NB4 (cell line): ENCODE measurements at regions not wholly inside any gene's neighbourhood (a gene's known extent, or its start where the extent isn't known, plus 50 kb on each side); places are given as distances from the start of the nearest gene placed in this dataset.

Experiments used
- POLR2A ChIP-seq: IDR thresholded peaks from 2 replicates; pipeline ENCODE4 v1.6.1; 2011; ENCODE audit warnings: mild to moderate bottlenecking; ENCODE audit not compliant: insufficient read length; ENCODE audit errors: extremely low read depth
- TF ChIP-seq, protein P1 (sequence below): IDR thresholded peaks from one replicate; pipeline ENCODE4 v1.5.1; 2012; ENCODE audit warnings: low read depth, low read length

DNA sequence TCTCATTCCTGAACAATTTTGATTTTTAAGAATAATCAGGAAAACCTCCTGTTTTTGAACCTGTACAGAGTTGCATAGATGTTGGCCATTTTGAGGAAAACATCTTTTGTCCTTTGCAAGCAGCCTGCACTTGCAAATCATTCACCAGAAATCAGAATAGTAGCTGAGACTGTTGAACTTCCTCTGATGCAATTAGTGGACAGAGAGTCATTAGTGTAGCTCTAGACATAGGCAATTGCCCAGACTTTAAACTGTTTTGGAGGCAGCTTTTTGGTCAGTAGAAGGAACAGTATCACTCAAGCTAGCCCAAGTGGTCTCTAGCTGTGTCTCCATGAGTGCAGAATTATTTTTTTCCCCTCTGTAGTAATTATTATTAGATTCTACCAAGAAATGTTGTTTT, 326.1 kb downstream of the PIK3C3 start:
- no peak for TF ChIP-seq POLR2A
- TF ChIP-seq, protein P1, sequence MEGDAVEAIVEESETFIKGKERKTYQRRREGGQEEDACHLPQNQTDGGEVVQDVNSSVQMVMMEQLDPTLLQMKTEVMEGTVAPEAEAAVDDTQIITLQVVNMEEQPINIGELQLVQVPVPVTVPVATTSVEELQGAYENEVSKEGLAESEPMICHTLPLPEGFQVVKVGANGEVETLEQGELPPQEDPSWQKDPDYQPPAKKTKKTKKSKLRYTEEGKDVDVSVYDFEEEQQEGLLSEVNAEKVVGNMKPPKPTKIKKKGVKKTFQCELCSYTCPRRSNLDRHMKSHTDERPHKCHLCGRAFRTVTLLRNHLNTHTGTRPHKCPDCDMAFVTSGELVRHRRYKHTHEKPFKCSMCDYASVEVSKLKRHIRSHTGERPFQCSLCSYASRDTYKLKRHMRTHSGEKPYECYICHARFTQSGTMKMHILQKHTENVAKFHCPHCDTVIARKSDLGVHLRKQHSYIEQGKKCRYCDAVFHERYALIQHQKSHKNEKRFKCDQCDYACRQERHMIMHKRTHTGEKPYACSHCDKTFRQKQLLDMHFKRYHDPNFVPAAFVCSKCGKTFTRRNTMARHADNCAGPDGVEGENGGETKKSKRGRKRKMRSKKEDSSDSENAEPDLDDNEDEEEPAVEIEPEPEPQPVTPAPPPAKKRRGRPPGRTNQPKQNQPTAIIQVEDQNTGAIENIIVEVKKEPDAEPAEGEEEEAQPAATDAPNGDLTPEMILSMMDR = no peak
